ENCODE measurements at regions not wholly inside any gene's neighbourhood (a gene's known extent, or its start where the extent isn't known, plus 50 kb on each side); places are given as distances from the start of the nearest gene placed in this dataset.

- Histone ChIP-seq H4K5ac (ENCODE audit: low read depth, low read length) (no peak overlapping the region; the same call in 1 of the 2 replicates), H3K27me3 (ENCODE audit: control insufficient read depth, insufficient read depth, low read length) (no peaks in the 10 kb centered on the region), H2BK120ac (ENCODE audit: low read depth, low read length) (no peak overlapping the region), H4K91ac (ENCODE audit: insufficient read depth, low read depth, low read length) (no peak overlapping the region), H3K23ac (ENCODE audit: low read depth, low read length) (no peak overlapping the region), H3K9ac (ENCODE audit: low read depth, low read length) (no peak overlapping the region), H4K8ac (ENCODE audit: low read depth in 2 of 2, low read length in 2 of 2) (no peak overlapping the region), H3K4me3 (ENCODE audit: insufficient read depth, low read depth, low read length) (no peak overlapping the region), H2AK5ac (ENCODE audit: low read depth, low read length) (no peak overlapping the region), H3K79me1 (ENCODE audit: low read depth in 1 of 2, low read length in 2 of 2) (no peaks in the 10 kb centered on the region), H2BK5ac (ENCODE audit: low read depth, low read length, poor library complexity, severe bottlenecking) (no peak overlapping the region), H3K4me1 (ENCODE audit: control insufficient read depth, insufficient read depth, low read length) (no peaks in the 10 kb centered on the region), H2BK15ac (ENCODE audit: low read depth, low read length) (no peak overlapping the region), H4K20me1 (ENCODE audit: insufficient read depth, low read length) (no peaks in the 10 kb centered on the region), H3K9me1 (ENCODE audit: insufficient read depth, low read length) (no peaks in the 10 kb centered on the region), H2AFZ (replicated peaks; ENCODE audit: low read length, poor library complexity) (no peak overlapping the region), H3K4me2 (ENCODE audit: low read depth, low read length) (no peak overlapping the region), H3K56ac (ENCODE audit: extremely low read depth, insufficient read depth, low read length) (no peak overlapping the region), H3K18ac (ENCODE audit: low read depth, low read length) (no peak overlapping the region), H3K36me3 (ENCODE audit: control insufficient read depth, insufficient read depth, low read length) (no peaks in the 10 kb centered on the region), H3K27ac (ENCODE audit: insufficient read depth, low read length) (no peak overlapping the region), H3K14ac (replicated peaks; ENCODE audit: low read depth, low read length) (no peak overlapping the region), H2BK20ac (ENCODE audit: low read depth, low read length) (no peak overlapping the region), H2AK9ac (replicated peaks; ENCODE audit: low read depth, low read length, poor library complexity) (no peak overlapping the region), H3K4ac (ENCODE audit: low read depth, low read length) (no peak overlapping the region), H3K9me3 (ENCODE audit: control insufficient read depth, insufficient read depth, low read length) (no peaks in the 10 kb centered on the region)
- TF ChIP-seq POLR2A (IDR thresholded peaks at IDR 0.05; ENCODE audit: low read depth, low read length) (no peak), RAD21 (IDR thresholded peaks at IDR 0.05; ENCODE audit: low read length) (no peak), NFE2L2 (IDR thresholded peaks at IDR 0.05; ENCODE audit: low read depth, low read length) (no peak), MAFK (IDR thresholded peaks at IDR 0.05; ENCODE audit: low read depth, low read length) (no peak), CTCF (conservative IDR thresholded peaks at IDR 0.05; ENCODE audit: low read depth, low read length) (no peak), CEBPB (IDR thresholded peaks at IDR 0.05; ENCODE audit: low read depth, low read length) (no peak), FOS (IDR thresholded peaks at IDR 0.05; ENCODE audit: low read depth, low read length) (no peak)
- WGBS, 2 experiments (ENCODE audit: extremely low coverage in 2 of 2, insufficient read length in 1 of 2) = 17% methylated on average over 1 of the region's 3 CpGs; no CpG with 5 or more reads in 1 of the 2 experiments
- in situ Hi-C loops (cut with MboI; ENCODE audit: low sequenced_read_pairs) = no loop called here
- DNase-seq (peak; percentile 16), ATAC-seq (ENCODE audit: low read depth) (no peak)
- dilution Hi-C loops (cut with HindIII; ENCODE audit: low sequenced_read_pairs, unreplicated experiment) = no loop called here
- ChIA-PET CTCF (no interaction called here), POLR2A (ENCODE audit: unreplicated experiment) (no interaction called here)
- BruUV-seq (replicated peaks) = no TSS peak
- intact Hi-C loops (cut with micrococcal nuclease) = no loop called here
Observed at GRCh38 chrX:13208281-13208935, 111.4 kb downstream of the ATXN3L start.
